ENCODE measurements at regions not wholly inside any gene's neighbourhood (a gene's known extent, or its start where the extent isn't known, plus 50 kb on each side); places are given as distances from the start of the nearest gene placed in this dataset.
A peak's percentile ranks its signal among the peaks of the same experiment; 100 is the strongest.
"Not testable (repeated sequence)": the region's sequence is repeated elsewhere in the genome, so short reads cannot be mapped to it uniquely, and the experiment has no call there.

DNA sequence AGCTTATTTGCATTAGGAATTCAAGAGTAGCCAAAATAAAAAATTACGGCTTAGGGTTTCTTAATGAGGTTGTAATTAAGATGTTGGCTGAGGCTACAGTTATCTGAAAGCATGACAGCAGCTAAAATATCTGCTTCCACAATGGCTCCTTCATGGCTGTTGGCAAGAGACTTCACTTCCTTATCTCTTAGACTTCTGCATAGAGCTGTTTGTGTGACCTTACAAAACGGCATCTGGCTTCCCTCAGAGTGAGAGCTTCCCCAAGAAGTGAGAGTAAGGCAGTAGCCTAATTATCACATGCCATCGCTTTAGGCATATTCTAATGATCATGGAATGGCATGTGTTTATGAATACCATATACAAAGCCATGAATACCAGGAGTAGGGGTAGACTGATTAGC lies 57.6 kb downstream of the CCDC59 start:
- no peak for DNase-seq (ENCODE audit: low spot score)

DNA sequence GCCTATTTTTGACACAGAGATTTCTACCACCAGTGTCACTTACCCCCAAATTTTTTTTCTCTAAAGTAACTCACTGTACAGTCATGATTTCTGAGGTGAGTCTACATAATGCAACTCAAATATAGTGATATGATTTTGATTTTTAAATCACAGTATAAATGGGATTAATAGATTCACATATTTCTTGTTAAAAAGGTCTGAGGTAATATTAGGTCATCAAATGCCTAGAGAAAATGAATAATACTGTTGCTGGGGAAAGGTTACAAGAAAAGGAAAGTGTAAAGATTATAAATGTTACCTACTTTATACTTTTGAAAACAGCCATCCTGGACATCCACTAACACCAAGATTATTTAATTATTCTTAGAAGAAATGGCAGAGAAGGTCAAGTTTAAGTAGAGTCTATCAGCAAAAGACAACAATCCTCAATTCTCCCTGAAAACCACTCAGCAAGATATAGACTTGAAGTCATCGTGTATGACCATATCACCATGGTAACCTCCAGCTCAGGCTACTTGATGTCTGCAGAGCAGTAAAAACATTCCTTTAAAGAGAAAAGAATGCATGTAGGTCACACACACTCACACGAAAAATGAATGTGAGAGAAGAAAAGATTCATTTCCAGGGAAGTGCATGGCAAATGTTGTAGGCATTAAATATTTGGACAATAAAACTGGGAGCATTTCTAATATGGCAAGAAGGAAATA lies 58.7 kb downstream of the CCDC59 start:
- DNase-seq (ENCODE audit: low spot score), result peak; percentile 53

- DNase-seq (ENCODE audit: low spot score), result no peak
These were observed 67.8 kb downstream of the CCDC59 start for GRCh38 chr12:82290415-82290814.

GRCh38 chr12:82281335-82281734 lies 76.9 kb downstream of the CCDC59 start:
- DNase-seq (ENCODE audit: low spot score), result not testable (repeated sequence)

GRCh38 chr12:82279536-82280058 lies 78.6 kb downstream of the CCDC59 start:
- no peak for DNase-seq (ENCODE audit: low spot score)

DNA sequence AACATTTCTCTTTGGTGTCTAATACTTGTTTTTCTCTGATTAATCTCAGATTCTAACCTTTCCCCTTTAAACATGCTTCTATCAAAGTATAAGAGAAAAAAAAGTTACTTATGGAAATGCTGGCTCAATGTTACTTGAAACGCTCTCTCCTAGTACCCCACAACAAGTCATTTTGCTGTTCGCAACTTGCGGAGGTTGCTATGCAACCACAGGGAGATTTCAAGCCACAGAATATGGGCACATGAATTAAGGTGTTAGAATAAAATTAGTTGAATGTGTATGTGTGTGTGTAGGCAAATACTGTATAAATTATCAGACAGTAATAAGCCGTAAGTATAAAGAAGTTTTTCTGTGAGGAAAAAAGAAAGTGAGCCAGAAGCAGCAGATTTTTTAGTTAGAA lies 80.6 kb downstream of the CCDC59 start:
- DNase-seq (ENCODE audit: low spot score), result no peak

DNA sequence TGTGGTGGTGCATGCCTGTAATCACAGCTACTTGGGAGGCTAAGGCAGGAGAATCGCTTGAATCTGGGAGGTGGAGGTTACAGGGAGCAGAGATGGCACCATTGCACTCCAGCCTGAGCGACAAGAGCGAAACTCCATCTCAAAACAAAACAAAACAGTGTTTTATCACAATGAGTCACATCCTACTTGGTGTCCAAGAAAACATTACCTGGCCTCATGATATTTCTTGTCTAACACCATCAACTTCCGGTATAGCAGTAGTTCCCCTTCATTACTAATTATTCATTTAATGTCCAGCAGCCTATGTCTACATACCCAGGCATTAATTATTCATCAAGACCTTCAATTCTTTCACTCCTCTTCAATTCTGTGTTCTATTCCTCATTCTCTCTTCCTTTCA lies 115.5 kb downstream of the CCDC59 start:
- no peak for DNase-seq (ENCODE audit: low spot score)

GRCh38 chr12:82225871-82226270 lies 132.3 kb downstream of the CCDC59 start:
- peak; percentile 41 for DNase-seq (ENCODE audit: low spot score)

DNA sequence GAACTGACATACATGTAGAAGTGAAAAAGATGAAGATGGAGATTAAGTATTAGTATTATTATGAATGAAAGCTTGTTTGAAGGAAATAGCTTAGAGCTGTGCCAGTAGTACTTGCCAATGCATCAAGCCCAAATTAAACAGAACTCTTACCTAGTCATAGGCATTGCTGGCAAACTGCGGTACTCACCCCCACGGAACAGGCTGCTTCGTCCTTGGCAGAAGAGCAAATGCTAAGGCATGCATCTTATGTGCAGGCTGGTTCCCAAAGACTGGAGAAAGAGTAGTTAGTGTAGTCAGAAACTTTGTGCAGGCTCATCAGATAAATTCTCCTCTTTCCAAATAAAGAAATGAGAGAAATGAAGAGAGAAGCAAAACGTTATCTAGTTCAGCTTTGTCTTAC lies 134.8 kb downstream of the CCDC59 start:
- DNase-seq (ENCODE audit: low spot score), result no peak

DNA sequence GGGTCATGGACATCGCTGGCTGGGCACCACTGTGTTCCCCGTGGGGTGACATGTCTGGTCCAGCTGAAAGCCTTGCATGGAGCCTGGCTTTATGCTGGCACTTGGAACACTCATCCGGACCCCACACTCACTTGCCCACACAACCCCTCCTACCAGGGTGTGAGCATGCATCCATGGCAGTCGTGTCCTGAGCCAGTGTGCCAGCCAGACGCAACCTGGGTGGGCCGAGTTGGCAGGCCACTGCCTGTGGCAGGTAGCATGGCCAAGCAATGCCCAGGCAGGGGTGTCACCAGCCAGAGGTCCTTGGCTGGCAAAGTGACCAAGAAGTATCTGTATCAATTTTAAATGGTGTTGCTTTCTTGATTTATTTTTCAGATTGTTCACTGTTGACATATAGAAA lies 141.7 kb downstream of the CCDC59 start:
- DNase-seq (ENCODE audit: low spot score), result no peak

- DNase-seq (ENCODE audit: low spot score), result peak; percentile 27
These were observed 144.4 kb downstream of the CCDC59 start for GRCh38 chr12:82213761-82214160.

GRCh38 chr12:82210882-82211281 lies 147.3 kb downstream of the CCDC59 start:
- DNase-seq (ENCODE audit: low spot score), result no peak

DNA sequence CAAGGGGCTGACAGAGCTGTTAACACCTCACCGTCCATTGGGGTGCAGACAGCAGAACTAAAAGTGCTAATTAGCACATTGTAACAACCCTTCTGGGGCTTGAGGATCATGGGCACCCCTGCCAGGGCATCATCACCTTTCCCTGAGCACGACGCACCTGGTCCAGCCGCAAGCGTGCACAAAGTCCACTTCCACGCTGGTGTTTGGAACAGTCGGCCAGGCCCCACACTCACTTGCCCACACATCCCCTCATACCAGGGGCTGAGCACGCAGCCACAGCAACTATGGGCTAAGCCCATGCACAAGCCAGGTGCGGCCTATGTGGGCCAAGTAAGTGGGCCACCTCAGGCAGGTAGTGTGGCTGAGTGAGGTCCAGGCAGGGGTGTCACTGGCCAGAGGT lies 148.7 kb downstream of the CCDC59 start:
- no peak for DNase-seq (ENCODE audit: low spot score)

DNA sequence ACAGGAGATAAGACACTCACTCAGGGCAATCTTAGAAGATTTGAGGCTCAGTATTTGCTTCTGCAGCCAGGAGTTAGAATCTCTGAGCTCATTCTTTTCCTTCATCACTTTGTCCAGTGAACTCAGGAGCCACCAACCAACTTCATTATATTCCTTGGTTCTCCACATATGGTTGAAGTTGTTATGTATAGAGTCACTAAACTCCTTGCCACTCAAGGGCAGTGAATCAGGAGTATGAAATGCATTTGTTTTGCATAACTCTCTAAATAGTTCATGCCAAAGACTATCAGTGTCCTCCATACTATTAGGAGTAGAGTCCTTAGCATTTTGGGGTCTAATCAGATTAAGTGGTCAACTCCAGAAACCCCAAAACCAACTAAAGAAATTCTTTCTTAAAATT lies 150.6 kb downstream of the CCDC59 start:
- DNase-seq (ENCODE audit: low spot score), result no peak

DNA sequence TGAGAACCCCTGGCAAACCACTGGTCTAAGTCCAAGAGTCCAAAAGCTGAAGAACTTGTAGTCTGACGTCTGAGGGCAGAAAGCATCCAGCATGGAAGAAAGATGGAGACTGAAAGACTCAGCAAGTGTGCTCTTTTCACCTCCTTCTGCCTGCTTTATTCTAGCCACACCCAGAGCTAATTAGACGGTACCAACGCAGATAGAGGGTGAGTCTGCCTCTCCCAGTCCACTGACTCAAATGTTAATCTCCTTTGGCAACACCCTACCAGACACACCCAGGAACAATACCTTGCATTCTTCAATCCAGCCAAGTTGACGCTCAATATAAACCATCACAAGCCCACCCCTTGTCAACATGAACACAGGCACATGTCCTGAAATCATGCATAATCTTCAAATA lies 155.1 kb downstream of the CCDC59 start:
- DNase-seq (ENCODE audit: low spot score), result no peak

GRCh38 chr12:82187595-82187994 lies 170.6 kb downstream of the CCDC59 start:
- DNase-seq (ENCODE audit: low spot score), result no peak

DNA sequence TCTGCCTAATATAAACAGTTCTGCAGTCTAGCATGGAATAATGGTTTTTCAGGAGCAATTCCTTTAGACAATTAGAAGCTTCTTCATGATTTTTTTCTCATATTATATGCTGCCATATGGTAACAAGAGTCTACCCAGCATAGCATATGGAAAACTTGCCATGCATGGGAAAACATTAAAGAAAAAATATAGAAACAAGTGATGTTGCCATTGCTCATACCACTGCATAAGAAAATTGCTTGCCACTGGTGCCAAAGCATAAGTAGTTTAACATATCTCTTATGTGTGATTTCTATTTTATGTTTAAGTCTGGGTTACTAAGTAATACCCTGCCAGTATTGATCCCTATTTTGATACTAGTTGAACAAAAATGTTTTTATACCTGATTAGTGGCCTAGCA lies 171.2 kb downstream of the CCDC59 start:
- no peak for DNase-seq (ENCODE audit: low spot score)

DNA sequence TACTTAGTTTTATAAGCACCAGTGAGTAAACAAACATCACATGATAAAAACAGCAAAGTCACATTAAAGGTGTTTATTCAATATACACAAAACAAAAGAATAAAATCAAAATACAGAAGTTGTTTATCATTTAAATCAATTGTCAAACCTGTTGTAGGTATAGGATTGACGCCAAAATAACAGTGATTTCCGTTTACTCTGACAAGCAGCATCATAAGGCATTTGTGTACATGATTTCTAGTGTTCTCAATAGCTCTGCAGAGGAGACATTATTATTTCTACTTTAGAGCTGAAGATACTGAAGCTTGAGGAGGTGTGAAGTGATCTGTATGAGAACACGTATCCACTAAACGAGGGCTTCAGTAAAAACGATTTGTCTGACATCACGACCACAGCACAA lies 171.9 kb downstream of the CCDC59 start:
- no peak for DNase-seq (ENCODE audit: low spot score)

DNA sequence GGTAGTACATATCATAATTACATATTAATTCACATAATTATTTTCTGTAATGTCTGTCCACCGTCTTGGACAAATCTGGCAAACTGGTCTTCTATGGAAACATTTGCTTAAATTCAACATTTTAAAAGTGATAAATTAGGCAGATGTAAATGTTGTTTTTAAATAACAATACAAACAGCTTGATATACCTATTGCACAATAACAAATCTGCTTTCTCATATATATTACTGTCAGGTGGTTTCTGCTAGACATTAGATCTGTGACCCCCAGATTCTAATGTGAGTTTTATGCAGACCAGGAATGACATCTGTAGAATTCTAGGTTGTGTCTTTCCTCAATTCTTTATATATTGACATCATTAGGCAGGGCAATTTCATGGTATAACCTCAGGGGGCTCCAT lies 173.3 kb downstream of the CCDC59 start:
- no peak for DNase-seq (ENCODE audit: low spot score)

- DNase-seq (ENCODE audit: low spot score), result peak; percentile 39
These were observed 175.5 kb downstream of the CCDC59 start for GRCh38 chr12:82182601-82183190.

GRCh38 chr12:82176761-82177490 lies 181.3 kb downstream of the CCDC59 start:
- peak; percentile 48 for DNase-seq (ENCODE audit: low spot score)

DNA sequence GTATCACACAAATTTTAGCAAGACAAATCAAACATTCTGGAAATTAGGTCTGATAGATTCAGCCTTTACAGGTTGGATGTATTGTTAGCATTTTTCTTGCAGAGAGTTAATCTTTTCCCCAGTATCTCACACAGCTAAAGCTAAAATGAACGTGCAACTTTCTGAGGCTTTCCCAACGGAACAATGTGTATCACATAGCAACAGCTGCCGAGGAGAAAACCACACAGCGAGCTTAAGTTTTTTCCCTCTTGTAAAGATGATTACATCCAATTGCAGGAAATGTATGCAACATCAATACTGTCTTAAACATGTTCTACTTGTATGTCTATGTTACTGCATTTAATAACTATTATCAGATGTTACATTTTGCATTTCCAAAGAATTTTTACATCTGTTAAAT lies 182.2 kb downstream of the CCDC59 start:
- no peak for DNase-seq (ENCODE audit: low spot score)

DNA sequence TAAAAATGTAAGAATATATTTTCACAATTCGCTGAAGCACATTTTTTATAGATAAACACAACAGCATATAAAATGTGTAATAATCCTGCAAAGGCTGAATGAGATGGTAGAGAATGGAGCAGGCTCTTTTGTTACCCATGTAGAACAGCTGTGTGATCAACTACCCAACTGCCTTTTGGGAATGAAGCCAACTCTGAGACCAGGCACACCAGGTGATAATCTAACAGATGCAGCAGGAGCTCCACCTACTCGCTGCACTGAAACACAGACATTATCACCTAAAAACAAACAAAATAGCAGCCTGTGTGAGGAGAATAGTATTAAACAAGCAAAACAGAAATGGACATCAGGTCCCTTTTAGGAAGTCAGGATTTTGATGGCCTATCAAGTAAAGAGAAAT lies 183.3 kb downstream of the CCDC59 start:
- DNase-seq (ENCODE audit: low spot score), result no peak

Measured in kidney tubule cell (primary cell).